ENCODE measurements at regions not wholly inside any gene's neighbourhood (a gene's known extent, or its start where the extent isn't known, plus 50 kb on each side); places are given as distances from the start of the nearest gene placed in this dataset.

DNA sequence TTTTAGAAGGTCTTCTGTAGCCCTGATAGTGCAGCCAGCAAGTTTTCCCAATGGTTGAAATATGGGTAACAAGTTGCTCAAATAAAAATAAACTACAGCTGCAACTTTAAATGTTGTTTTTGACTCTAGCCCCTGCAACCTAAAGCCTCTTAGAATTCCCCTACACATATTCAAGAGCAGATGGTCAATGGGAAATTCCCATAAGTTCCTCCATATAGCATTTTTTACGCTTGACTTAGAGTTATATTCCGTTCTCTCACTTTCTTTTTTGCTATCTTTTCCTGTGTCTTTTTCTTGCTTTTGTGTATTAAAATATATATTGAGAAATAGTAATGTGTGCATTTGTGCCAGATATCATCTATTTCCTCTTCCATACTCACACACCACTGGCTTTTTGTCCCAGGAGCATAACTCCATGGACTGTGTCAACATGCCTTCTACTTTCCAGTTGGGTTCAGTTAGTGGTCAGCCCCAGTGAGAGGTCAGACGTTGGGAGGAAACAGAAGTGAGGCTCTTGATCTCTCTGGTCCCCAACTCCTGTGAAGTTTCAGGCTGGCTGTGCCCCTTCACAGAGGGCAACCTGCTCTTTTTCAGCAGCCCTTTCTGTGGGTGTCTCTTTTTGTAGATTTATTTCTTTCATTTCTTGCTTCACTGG is 63.3 kb upstream of the TP63 start:
- intact Hi-C loops (cut with micrococcal nuclease; ENCODE audit: unreplicated experiment), result no loop called here
- no peak overlapping the region for H3K27ac ChIP-seq (ENCODE audit: low read depth, low read length, poor library complexity, severe bottlenecking)
- POLR2A ChIA-PET, result interaction anchor here (0.5 to 0.9 kb wide), 3 partner anchors 140 to 1015 kb away, joined by 3 to 4 read pairs (median 4); no protein-coding TSS in a partner anchor
- no peak overlapping the region for H3K4me3 ChIP-seq (ENCODE audit: low read depth, low read length, poor library complexity, severe bottlenecking)
- H3K4me2 ChIP-seq (ENCODE audit: low read length), result no peak overlapping the region
- H3K79me2 ChIP-seq (ENCODE audit: insufficient read depth, low read depth, low read length), result no peaks in the 10 kb centered on the region
- no peaks in the 10 kb centered on the region for H3K9me3 ChIP-seq (ENCODE audit: low read length)
- TF ChIP-seq, protein P1, sequence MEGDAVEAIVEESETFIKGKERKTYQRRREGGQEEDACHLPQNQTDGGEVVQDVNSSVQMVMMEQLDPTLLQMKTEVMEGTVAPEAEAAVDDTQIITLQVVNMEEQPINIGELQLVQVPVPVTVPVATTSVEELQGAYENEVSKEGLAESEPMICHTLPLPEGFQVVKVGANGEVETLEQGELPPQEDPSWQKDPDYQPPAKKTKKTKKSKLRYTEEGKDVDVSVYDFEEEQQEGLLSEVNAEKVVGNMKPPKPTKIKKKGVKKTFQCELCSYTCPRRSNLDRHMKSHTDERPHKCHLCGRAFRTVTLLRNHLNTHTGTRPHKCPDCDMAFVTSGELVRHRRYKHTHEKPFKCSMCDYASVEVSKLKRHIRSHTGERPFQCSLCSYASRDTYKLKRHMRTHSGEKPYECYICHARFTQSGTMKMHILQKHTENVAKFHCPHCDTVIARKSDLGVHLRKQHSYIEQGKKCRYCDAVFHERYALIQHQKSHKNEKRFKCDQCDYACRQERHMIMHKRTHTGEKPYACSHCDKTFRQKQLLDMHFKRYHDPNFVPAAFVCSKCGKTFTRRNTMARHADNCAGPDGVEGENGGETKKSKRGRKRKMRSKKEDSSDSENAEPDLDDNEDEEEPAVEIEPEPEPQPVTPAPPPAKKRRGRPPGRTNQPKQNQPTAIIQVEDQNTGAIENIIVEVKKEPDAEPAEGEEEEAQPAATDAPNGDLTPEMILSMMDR (conservative IDR thresholded peaks at IDR 0.05; ENCODE audit: low read length), result no peak
- no peak for TF ChIP-seq EZH2phosphoT487 (IDR thresholded peaks at IDR 0.05; ENCODE audit: borderline replicate concordance, low read depth, low read length)
- no peaks in the 10 kb centered on the region for H3K4me1 ChIP-seq (ENCODE audit: insufficient read depth, low read length, poor library complexity, severe bottlenecking)
- no peaks in the 10 kb centered on the region for H3K36me3 ChIP-seq (ENCODE audit: insufficient read depth, low read length)
- DNase-seq (ENCODE audit: low spot score), result no peak
- BruUV-seq (replicated peaks), result no TSS peak
- H4K20me1 ChIP-seq (ENCODE audit: insufficient read depth, low read length), result no peaks in the 10 kb centered on the region
- H3K9me2 ChIP-seq (ENCODE audit: insufficient read depth, low read length), result no peaks in the 10 kb centered on the region
- H2AFZ ChIP-seq (ENCODE audit: low read length), result no peak overlapping the region
- CTCF ChIA-PET (ENCODE audit: unreplicated experiment), result no interaction called here

DNA sequence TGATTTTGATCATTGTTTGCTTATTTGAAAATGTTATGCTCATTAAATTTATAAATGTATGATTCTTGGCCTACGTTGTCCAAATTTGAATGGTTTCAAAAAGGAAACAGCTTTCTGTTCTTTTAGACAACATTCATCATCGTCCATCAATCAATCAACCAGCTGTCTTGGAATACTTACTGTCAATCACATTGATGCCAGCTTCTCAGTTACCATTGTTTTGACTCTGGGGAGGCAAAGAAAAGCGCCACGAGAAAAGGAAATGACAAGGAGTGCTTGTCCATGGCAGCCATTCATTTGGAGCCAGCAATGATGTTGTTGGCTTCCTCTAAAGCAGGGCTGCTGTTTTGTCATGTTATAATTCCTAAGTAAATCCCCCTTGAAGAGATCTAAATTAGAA is 62.2 kb upstream of the TP63 start:
- H3K4me3 ChIP-seq (ENCODE audit: low read depth, low read length, poor library complexity, severe bottlenecking), result no peak overlapping the region
- BruUV-seq (replicated peaks), result no TSS peak
- POLR2A ChIA-PET, result interaction anchor here (0.8 kb wide), 1 partner anchor 139 kb away, joined by 4 read pairs; no protein-coding TSS in a partner anchor

DNA sequence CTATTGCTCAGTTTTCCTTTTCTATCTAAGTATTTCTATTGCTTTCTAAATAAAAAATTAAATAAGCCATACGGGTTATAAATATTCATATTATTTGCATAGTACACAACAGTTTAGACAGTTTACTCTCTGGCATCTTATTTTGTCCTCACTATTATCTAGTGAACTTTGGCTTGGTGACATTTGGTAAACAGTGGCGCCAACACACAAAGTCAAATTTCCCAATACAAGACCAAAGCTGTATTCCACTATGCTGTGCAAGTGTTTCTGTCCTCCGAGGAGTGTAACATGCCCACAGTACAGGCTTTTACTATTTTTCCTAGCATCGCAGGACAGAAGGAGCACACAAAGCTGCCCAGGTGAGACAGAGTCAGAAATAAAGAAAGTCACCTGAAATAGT is 61.7 kb upstream of the TP63 start:
- Histone ChIP-seq H2AFZ (ENCODE audit: low read length) (no peak overlapping the region), H4K20me1 (ENCODE audit: insufficient read depth, low read length) (no peaks in the 10 kb centered on the region), H3K4me2 (ENCODE audit: low read length) (no peak overlapping the region), H3K27ac (ENCODE audit: low read depth, low read length, poor library complexity, severe bottlenecking) (no peak overlapping the region), H3K9me3 (ENCODE audit: low read length) (no peaks in the 10 kb centered on the region), H3K79me2 (ENCODE audit: insufficient read depth, low read depth, low read length) (no peaks in the 10 kb centered on the region), H3K9me2 (ENCODE audit: insufficient read depth, low read length) (no peaks in the 10 kb centered on the region), H3K4me1 (ENCODE audit: insufficient read depth, low read length, poor library complexity, severe bottlenecking) (no peaks in the 10 kb centered on the region), H3K36me3 (ENCODE audit: insufficient read depth, low read length) (no peaks in the 10 kb centered on the region), H3K4me3 (ENCODE audit: low read depth, low read length, poor library complexity, severe bottlenecking) (no peak overlapping the region)
- CTCF ChIA-PET (ENCODE audit: unreplicated experiment), result no interaction called here
- TF ChIP-seq, protein P1 (conservative IDR thresholded peaks at IDR 0.05; ENCODE audit: low read length), result no peak
- no peak for TF ChIP-seq EZH2phosphoT487 (IDR thresholded peaks at IDR 0.05; ENCODE audit: borderline replicate concordance, low read depth, low read length)
- intact Hi-C loops (cut with micrococcal nuclease; ENCODE audit: unreplicated experiment), result no loop called here
- POLR2A ChIA-PET, result no interaction called here
- BruUV-seq (replicated peaks), result no TSS peak
- DNase-seq (ENCODE audit: low spot score), result no peak

More for the DNA sequence above, 62.2 kb upstream of the TP63 start:
- no peak overlapping the region for H2AFZ ChIP-seq (ENCODE audit: low read length)
- DNase-seq (ENCODE audit: low spot score), result no peak
- no peak for TF ChIP-seq EZH2phosphoT487 (IDR thresholded peaks at IDR 0.05; ENCODE audit: borderline replicate concordance, low read depth, low read length)
- TF ChIP-seq, protein P1 (conservative IDR thresholded peaks at IDR 0.05; ENCODE audit: low read length), result no peak
- no peaks in the 10 kb centered on the region for H3K36me3 ChIP-seq (ENCODE audit: insufficient read depth, low read length)
- CTCF ChIA-PET (ENCODE audit: unreplicated experiment), result no interaction called here
- H3K9me3 ChIP-seq (ENCODE audit: low read length), result no peaks in the 10 kb centered on the region
- H3K27ac ChIP-seq (ENCODE audit: low read depth, low read length, poor library complexity, severe bottlenecking), result no peak overlapping the region
- no peak overlapping the region for H3K4me2 ChIP-seq (ENCODE audit: low read length)
- H3K9me2 ChIP-seq (ENCODE audit: insufficient read depth, low read length), result no peaks in the 10 kb centered on the region
- H3K4me1 ChIP-seq (ENCODE audit: insufficient read depth, low read length, poor library complexity, severe bottlenecking), result no peaks in the 10 kb centered on the region
- intact Hi-C loops (cut with micrococcal nuclease; ENCODE audit: unreplicated experiment), result no loop called here
- no peaks in the 10 kb centered on the region for H3K79me2 ChIP-seq (ENCODE audit: insufficient read depth, low read depth, low read length)
- H4K20me1 ChIP-seq (ENCODE audit: insufficient read depth, low read length), result no peaks in the 10 kb centered on the region

Data from OCI-LY7 (cell line).